IMR-90 (cell line): ENCODE measurements at regions not wholly inside any gene's neighbourhood (a gene's known extent, or its start where the extent isn't known, plus 50 kb on each side); places are given as distances from the start of the nearest gene placed in this dataset.

Experiments
- ATAC-seq: fragments of 200-7000 bp; cut with Tn5 transposase; 2 replicates; pipeline ENCODE4 v1.9.1; 2020; ENCODE audit warnings: low read depth, mild to moderate bottlenecking, moderate library complexity
- BruUV-seq: library from RNA; stranded (reverse); fragments of 400-500 nt; replicated peaks from 2 replicates; lab custom pipeline; 2021; lab: Mats Ljungman, UMichigan
- CTCF ChIA-PET: fragments of 300-600 bp; formaldehyde crosslinking; extraction: SDS; loops from one replicate; lab custom pipeline; 2021; ENCODE audit warnings: antibody characterized with exemption; lab: Yijun Ruan, JAX
- POLR2A ChIA-PET: fragments of 300-600 bp; sonication (Branson Sonifier 250); formaldehyde crosslinking; loops from one replicate; lab custom pipeline; 2022; ENCODE audit warnings: antibody characterized with exemption; ENCODE audit not compliant: unreplicated experiment; lab: Charles Lee
- DNase-seq: peaks from one replicate; pipeline ENCODE4 v3.0.0; 2013
- H2AFZ ChIP-seq: replicated peaks from 2 replicates; pipeline ENCODE3; 2013; ENCODE audit warnings: low read length, mild to moderate bottlenecking; ENCODE audit not compliant: poor library complexity
- H2AK5ac ChIP-seq: 2 replicates; pipeline ENCODE4 v1.6.1; 2013; ENCODE audit warnings: low read depth, low read length, inconsistent platforms
- H2AK9ac ChIP-seq: replicated peaks from 2 replicates; pipeline ENCODE3; 2013; ENCODE audit warnings: mild to moderate bottlenecking, low read depth, low read length, moderate library complexity; ENCODE audit not compliant: poor library complexity
- H2BK120ac ChIP-seq: 2 replicates; pipeline ENCODE4 v1.6.1; 2013; ENCODE audit warnings: low read depth, low read length, inconsistent platforms
- H2BK15ac ChIP-seq: 3 replicates; pipeline ENCODE4 v1.6.1; 2013; ENCODE audit warnings: low read depth, low read length, inconsistent platforms
- H2BK20ac ChIP-seq: 2 replicates; pipeline ENCODE4 v1.6.1; 2013; ENCODE audit warnings: low read depth, mild to moderate bottlenecking, inconsistent platforms, low read length, moderate library complexity
- H2BK5ac ChIP-seq: 2 replicates; pipeline ENCODE4 v1.6.1; 2013; ENCODE audit warnings: mild to moderate bottlenecking, low read depth, low read length, inconsistent platforms; ENCODE audit not compliant: poor library complexity, severe bottlenecking
- H3K14ac ChIP-seq: replicated peaks from 2 replicates; pipeline ENCODE4 v1.6.1; 2013; ENCODE audit warnings: low read depth, low read length, inconsistent platforms
- H3K18ac ChIP-seq: 2 replicates; pipeline ENCODE4 v1.6.1; 2013; ENCODE audit warnings: low read depth, low read length, control low read depth
- H3K23ac ChIP-seq: 2 replicates; pipeline ENCODE4 v1.6.1; 2013; ENCODE audit warnings: low read depth, low read length, inconsistent platforms
- H3K27ac ChIP-seq: 2 replicates; pipeline ENCODE4 v1.5.1; 2013; ENCODE audit warnings: mild to moderate bottlenecking, control low read depth, low read length; ENCODE audit not compliant: insufficient read depth
- H3K27me3 ChIP-seq: 2 replicates; pipeline ENCODE4 v1.6.1; 2013; ENCODE audit warnings: low read length; ENCODE audit not compliant: control insufficient read depth, insufficient read depth
- H3K36me3 ChIP-seq: 2 replicates; pipeline ENCODE4 v1.6.1; 2013; ENCODE audit warnings: low read length, mixed read lengths; ENCODE audit not compliant: control insufficient read depth, insufficient read depth
- H3K4ac ChIP-seq: 2 replicates; pipeline ENCODE4 v1.6.1; 2013; ENCODE audit warnings: low read depth, low read length, inconsistent platforms
- H3K4me1 ChIP-seq: 2 replicates; pipeline ENCODE4 v1.6.1; 2013; ENCODE audit warnings: low read length, mixed read lengths; ENCODE audit not compliant: control insufficient read depth, insufficient read depth
- H3K4me2 ChIP-seq: 2 replicates; pipeline ENCODE4 v1.6.1; 2013; ENCODE audit warnings: low read depth, mild to moderate bottlenecking, control low read depth, low read length, moderate library complexity
- H3K4me3 ChIP-seq: 2 replicates; pipeline ENCODE4 v1.5.1; 2013; ENCODE audit warnings: low read depth, mild to moderate bottlenecking, control low read depth, low read length, moderate library complexity; ENCODE audit not compliant: insufficient read depth
- H3K56ac ChIP-seq: 2 replicates; pipeline ENCODE4 v1.6.1; 2013; ENCODE audit warnings: low read length, inconsistent platforms; ENCODE audit not compliant: insufficient read depth; ENCODE audit errors: extremely low read depth
- H3K79me1 ChIP-seq, 2 experiments: 2 replicates each; pipeline ENCODE4 v1.6.1; 2013; ENCODE audit warnings: low read length in 2 of 2, inconsistent platforms in 1 of 2, low read depth in 1 of 2
- H3K9ac ChIP-seq: 2 replicates; pipeline ENCODE4 v1.6.1; 2013; ENCODE audit warnings: low read depth, low read length, control low read depth
- H3K9me1 ChIP-seq: 2 replicates; pipeline ENCODE4 v1.6.1; 2013; ENCODE audit warnings: low read length, inconsistent platforms; ENCODE audit not compliant: insufficient read depth
- H3K9me3 ChIP-seq: 2 replicates; pipeline ENCODE4 v1.6.1; 2013; ENCODE audit warnings: low read length; ENCODE audit not compliant: control insufficient read depth, insufficient read depth
- H4K20me1 ChIP-seq: 2 replicates; pipeline ENCODE4 v1.6.1; 2013; ENCODE audit warnings: low read length, inconsistent platforms; ENCODE audit not compliant: insufficient read depth
- H4K5ac ChIP-seq: 2 replicates; pipeline ENCODE4 v1.6.1; 2013; ENCODE audit warnings: mild to moderate bottlenecking, low read depth, low read length, control low read depth
- H4K8ac ChIP-seq, 2 experiments: 2 replicates each; pipeline ENCODE4 v1.6.1; 2013; ENCODE audit warnings: low read depth in 2 of 2, low read length in 2 of 2, control low read depth in 1 of 2, inconsistent platforms in 1 of 2
- H4K91ac ChIP-seq: 2 replicates; pipeline ENCODE4 v1.6.1; 2013; ENCODE audit warnings: low read depth, low read length, inconsistent platforms; ENCODE audit not compliant: insufficient read depth
- CHD1 ChIP-seq: IDR thresholded peaks from 2 replicates; pipeline ENCODE4 v1.6.1; 2012; ENCODE audit warnings: low read depth, low read length, improper control_type of control experiment
- FOS ChIP-seq: fragments of 150-350 bp; IDR thresholded peaks from 2 replicates; pipeline ENCODE4 v1.6.1; 2016; ENCODE audit warnings: low read depth, low read length
- MAFK ChIP-seq: IDR thresholded peaks from 2 replicates; pipeline ENCODE4 v1.6.1; 2012; ENCODE audit warnings: low read depth, low read length, improper control_type of control experiment
- MAZ ChIP-seq: IDR thresholded peaks from 2 replicates; pipeline ENCODE4 v1.6.1; 2012; ENCODE audit warnings: low read depth, mild to moderate bottlenecking, low read length, improper control_type of control experiment, moderate library complexity, borderline replicate concordance
- POLR2A ChIP-seq: IDR thresholded peaks from 2 replicates; pipeline ENCODE4 v1.6.1; 2012; ENCODE audit warnings: mild to moderate bottlenecking, low read depth, low read length
- RCOR1 ChIP-seq: IDR thresholded peaks from 2 replicates; pipeline ENCODE4 v1.6.1; 2012; ENCODE audit warnings: mild to moderate bottlenecking, low read length, improper control_type of control experiment; ENCODE audit not compliant: insufficient replicate concordance
- RFX5 ChIP-seq: IDR thresholded peaks from 2 replicates; pipeline ENCODE4 v1.8.0; 2012; ENCODE audit warnings: low read depth, mild to moderate bottlenecking, low read length, moderate library complexity
- WGBS, 2 experiments: methylation state at CpG; one replicate each; pipeline versions ENCODE4 v1.1.5 to v1.1.7; 2013; ENCODE audit warnings: missing lambda C conversion rate in 2 of 2; ENCODE audit not compliant: insufficient read length in 1 of 2; ENCODE audit errors: extremely low coverage in 2 of 2; 5-methylcytosine and 5-hydroxymethylcytosine counted together
- dilution Hi-C: fragments of 300-500 bp; cut with HindIII; formaldehyde crosslinking; loops from one replicate; pipeline ENCODE4 v1.14.3; 2018; ENCODE audit warnings: low sequenced_read_pairs; ENCODE audit not compliant: unreplicated experiment
- in situ Hi-C: fragments of 300-500 bp; cut with MboI; formaldehyde crosslinking; loops from 3 replicates; pipeline ENCODE4 v1.14.3; 2019; ENCODE audit warnings: low sequenced_read_pairs, inconsistent platforms, mixed read lengths
- intact Hi-C: fragments of 100-400 bp; cut with micrococcal nuclease; formaldehyde crosslinking; loops from 2 replicates; pipeline ENCODE4 v1.10.0; 2022

DNA sequence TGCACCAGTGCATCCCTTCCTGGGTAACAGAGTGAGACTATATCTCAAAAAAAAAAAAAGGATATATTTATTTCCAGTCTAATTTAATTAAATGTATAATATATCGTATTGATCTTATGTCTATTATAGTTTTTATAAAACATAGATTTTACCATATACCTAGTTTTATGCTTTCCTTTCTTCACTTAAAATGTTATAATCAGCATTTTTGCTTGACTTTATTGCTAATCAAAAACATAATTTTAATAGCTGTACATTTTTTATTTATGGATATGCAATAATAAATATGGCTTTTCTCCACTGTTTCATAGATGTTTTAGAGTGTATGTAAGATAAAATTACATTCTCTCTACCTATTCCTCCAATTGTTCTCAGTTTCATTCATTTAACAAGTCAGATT is 958.0 kb downstream of the EPHA4 start:
- intact Hi-C loops: no loop called here
- no CpG with 5 or more reads among the region's 1 CpG for WGBS, 2 experiments
- in situ Hi-C loops: no loop called here
- no peak overlapping the region for H3K14ac ChIP-seq
- no peak overlapping the region for H3K9ac ChIP-seq
- H4K91ac ChIP-seq: no peak overlapping the region
- H2BK20ac ChIP-seq: no peak overlapping the region
- CTCF ChIA-PET: no interaction called here
- H4K8ac ChIP-seq: no peak overlapping the region
- no peaks in the 10 kb centered on the region for H3K9me1 ChIP-seq
- H3K27ac ChIP-seq: no peak overlapping the region
- no peak overlapping the region for H4K5ac ChIP-seq
- H3K79me1 ChIP-seq: no peaks in the 10 kb centered on the region
- no peak overlapping the region for H3K4me3 ChIP-seq
- BruUV-seq: no TSS peak
- H2AK5ac ChIP-seq: no peak overlapping the region
- no peak overlapping the region for H3K4me2 ChIP-seq
- no peaks in the 10 kb centered on the region for H4K20me1 ChIP-seq
- dilution Hi-C loops: no loop called here
- H3K4ac ChIP-seq: no peak overlapping the region
- H3K27me3 ChIP-seq: no peaks in the 10 kb centered on the region; the same call in 1 of the 2 replicates
- peaks cover 2% of the 10 kb centered on the region; the same call in 1 of the 2 replicates for H3K4me1 ChIP-seq
- TF ChIP-seq POLR2A (no peak), RCOR1 (no peak), RFX5 (no peak), FOS (no peak), CHD1 (no peak), MAFK (peak; percentile 45; the same call in 1 of the 2 replicates), MAZ (no peak)
- no peaks in the 10 kb centered on the region for H3K36me3 ChIP-seq
- H3K23ac ChIP-seq: no peak overlapping the region
- H2BK5ac ChIP-seq: no peak overlapping the region
- no peak for ATAC-seq
- H2BK15ac ChIP-seq: no peak overlapping the region
- DNase-seq: no peak
- H2AK9ac ChIP-seq: no peak overlapping the region
- POLR2A ChIA-PET: no interaction called here
- H2AFZ ChIP-seq: no peak overlapping the region
- no peak overlapping the region for H3K56ac ChIP-seq
- H3K18ac ChIP-seq: no peak overlapping the region
- no peaks in the 10 kb centered on the region for H3K9me3 ChIP-seq
- no peak overlapping the region for H2BK120ac ChIP-seq
